Naive thymus-derived CD8-positive, alpha-beta T cell (primary cell): ENCODE measurements at regions not wholly inside any gene's neighbourhood (a gene's known extent, or its start where the extent isn't known, plus 50 kb on each side); places are given as distances from the start of the nearest gene placed in this dataset.

ENCODE experiments used
- ATAC-seq, 2 donors: fragments of 150-1000 bp; cut with Tn5 transposase in 1 of 2; sonication (Bioruptor Pico), chemical (Tn5 transposase) in 1 of 2; 1 replicate in 1 of 2; 2 replicates in 1 of 2; pipeline ENCODE4 v1.10.0; 2021; ENCODE audit warnings: mild to moderate bottlenecking in 2 of 2, moderate library complexity in 2 of 2
- POLR2A ChIA-PET: fragments of 350-600 bp; sonication (Branson Sonifier 250); formaldehyde crosslinking; loops from one replicate; lab custom pipeline; 2021; ENCODE audit warnings: antibody characterized with exemption; lab: Charles Lee
- DNase-seq, 10 donors: peaks; one replicate each; pipeline versions ENCODE4 v3.0.0 to v3.0.0-alpha.2; 2020 to 2022
- H3K27ac Mint-ChIP-seq, 10 donors: one replicate each; pipeline ENCODE4 v1.8.0; 2020 to 2022; ENCODE audit warnings: mild to moderate bottlenecking in 10 of 10, mixed read lengths in 10 of 10, moderate library complexity in 4 of 10, inconsistent platforms in 1 of 10
- H3K27me3 Mint-ChIP-seq, 5 donors: one replicate each; pipeline ENCODE4 v1.8.0; 2021 to 2022; ENCODE audit warnings: mixed read lengths in 5 of 5
- H3K36me3 Mint-ChIP-seq, 3 donors: one replicate each; pipeline ENCODE4 v1.8.0; 2020 to 2022; ENCODE audit warnings: mixed read lengths in 3 of 3, mild to moderate bottlenecking in 2 of 3, inconsistent platforms in 1 of 3
- H3K4me1 Mint-ChIP-seq, 4 donors: one replicate each; pipeline ENCODE4 v1.8.0; 2021 to 2022; ENCODE audit warnings: mixed read lengths in 4 of 4
- H3K4me3 Mint-ChIP-seq, 10 donors: one replicate each; pipeline ENCODE4 v1.8.0; 2020 to 2022; ENCODE audit warnings: mild to moderate bottlenecking in 10 of 10, mixed read lengths in 10 of 10, moderate library complexity in 6 of 10, inconsistent platforms in 1 of 10
- H3K9me3 Mint-ChIP-seq, 9 donors: one replicate each; pipeline ENCODE4 v1.8.0; 2020 to 2022; ENCODE audit warnings: mixed read lengths in 9 of 9, mild to moderate bottlenecking in 3 of 9, inconsistent platforms in 1 of 9, moderate library complexity in 1 of 9

- Mint-ChIP-seq H3K9me3 (peaks cover 0 to 6% (median 0%) of the 10 kb centered on the region in 9 donors), H3K27me3 (peaks cover 0 to 6% (median 2%) of the 10 kb centered on the region in 5 donors), H3K27ac (no peak overlapping the region), H3K4me1 (no peaks in the 10 kb centered on the region), H3K36me3 (peaks cover 0 to 5% (median 0%) of the 10 kb centered on the region in 3 donors), H3K4me3 (no peak overlapping the region)
- POLR2A ChIA-PET: no interaction called here
- ATAC-seq (no peak), DNase-seq (no peak)
These were observed 56.9 kb upstream of the ENPP4 start for GRCh38 chr6:46072866-46073265.

DNA sequence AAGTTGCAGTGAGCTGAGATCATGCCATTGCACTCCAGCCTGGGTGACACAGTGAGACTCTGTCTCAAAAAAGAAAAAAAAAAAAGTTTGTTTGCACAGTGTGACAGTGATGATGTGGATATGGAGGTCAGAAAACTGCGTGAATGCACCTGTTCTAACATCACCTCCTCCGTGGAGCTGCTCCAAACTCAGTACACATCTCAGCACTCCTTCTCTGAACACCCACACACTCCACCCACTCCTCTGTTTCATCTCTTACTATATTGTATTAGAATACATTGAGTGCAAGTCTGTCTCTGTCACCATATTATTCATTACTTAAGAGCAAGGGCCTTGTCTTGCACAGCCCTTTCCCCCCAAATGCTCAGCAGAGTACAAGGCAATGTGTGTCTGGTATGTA lies 51.5 kb upstream of the ENPP4 start:
- DNase-seq (no peak), ATAC-seq (no peak)
- H3K4me1 Mint-ChIP-seq: peaks cover 0 to 2% (median 0%) of the 10 kb centered on the region in 4 donors
- H3K27me3 Mint-ChIP-seq: peaks cover 0 to 1% (median 0%) of the 10 kb centered on the region in 5 donors
- no peak overlapping the region for H3K4me3 Mint-ChIP-seq
- H3K9me3 Mint-ChIP-seq: no peaks in the 10 kb centered on the region
- POLR2A ChIA-PET: no interaction called here
- H3K36me3 Mint-ChIP-seq: no peaks in the 10 kb centered on the region
- H3K27ac Mint-ChIP-seq: peak overlapping the region in 1 of 10 donors; percentile 53

DNA sequence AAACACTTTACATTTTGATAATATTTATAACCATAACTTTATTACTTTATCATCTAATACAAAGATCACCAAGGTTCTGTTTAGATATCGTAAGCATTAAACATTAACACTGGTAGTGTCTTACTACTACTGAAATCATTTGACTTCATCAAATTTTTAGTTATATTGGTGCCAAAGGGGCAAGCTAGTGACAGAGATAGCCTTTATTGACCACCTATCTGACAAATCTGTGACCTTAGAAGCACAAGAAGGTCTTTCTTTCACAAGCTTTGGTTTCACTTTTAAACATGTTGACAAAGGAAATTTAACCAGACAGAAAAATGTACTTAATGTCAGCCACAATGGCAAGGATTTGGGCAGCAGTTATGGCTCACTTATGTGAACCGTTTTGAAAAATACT lies 50.7 kb upstream of the ENPP4 start:
- Mint-ChIP-seq H3K36me3 (no peaks in the 10 kb centered on the region), H3K4me3 (no peak overlapping the region), H3K27me3 (peaks cover 0 to 1% (median 0%) of the 10 kb centered on the region in 5 donors), H3K27ac (no peak overlapping the region), H3K9me3 (peaks cover 0 to 2% (median 0%) of the 10 kb centered on the region in 9 donors), H3K4me1 (peaks cover 0 to 2% (median 0%) of the 10 kb centered on the region in 4 donors)
- DNase-seq: no peak
- POLR2A ChIA-PET: no interaction called here
- no peak for ATAC-seq
